Vagina (tissue), 2 donors: ENCODE measurements at regions not wholly inside any gene's neighbourhood (a gene's known extent, or its start where the extent isn't known, plus 50 kb on each side); places are given as distances from the start of the nearest gene placed in this dataset.

Experiments used
- POLR2A ChIP-seq, 2 donors: fragments of 450-650 bp; IDR thresholded peaks; one replicate each; pipeline ENCODE4 v1.6.1; 2017; ENCODE audit warnings: antibody characterized with exemption in 2 of 2, mild to moderate bottlenecking in 2 of 2, moderate library complexity in 2 of 2
- POLR2AphosphoS5 ChIP-seq, 2 donors: sonication (generic); formaldehyde crosslinking; IDR thresholded peaks; one replicate each; pipeline ENCODE4 v1.9.0; 2017; ENCODE audit warnings: antibody characterized with exemption in 2 of 2, mild to moderate bottlenecking in 2 of 2, low read depth in 1 of 2; ENCODE audit not compliant: insufficient read depth in 1 of 2
- TF ChIP-seq, protein P1 (sequence below), 3 experiments: fragments of 450-650 bp in 2 of 3; fragments of 200-600 bp in 1 of 3; sonication (generic) in 1 of 3; IDR thresholded peaks; one replicate each; pipeline ENCODE4 v1.5.1; 2017 to 2019; ENCODE audit warnings: antibody characterized with exemption in 3 of 3, mild to moderate bottlenecking in 2 of 3, moderate library complexity in 2 of 3

DNA sequence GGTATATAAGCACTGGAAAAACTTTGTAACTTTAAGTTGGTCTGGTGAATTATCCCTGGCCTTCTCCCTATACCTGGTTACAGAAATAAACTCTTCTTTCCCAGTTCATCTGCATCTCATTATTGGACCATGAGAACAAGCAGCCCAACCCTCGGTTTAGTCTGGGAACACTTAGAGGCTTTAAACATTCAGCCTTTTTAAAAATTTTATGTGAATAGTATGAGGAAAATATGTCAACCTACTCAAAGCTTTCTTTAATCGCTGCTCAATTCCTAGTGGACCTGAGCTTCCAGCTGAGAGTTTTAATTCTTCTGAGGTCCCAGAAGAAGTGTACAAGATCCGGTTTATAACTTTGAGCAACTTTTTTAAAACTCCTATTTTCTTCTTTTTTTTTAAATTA is 358.6 kb upstream of the NOCT start:
- TF ChIP-seq, protein P1, sequence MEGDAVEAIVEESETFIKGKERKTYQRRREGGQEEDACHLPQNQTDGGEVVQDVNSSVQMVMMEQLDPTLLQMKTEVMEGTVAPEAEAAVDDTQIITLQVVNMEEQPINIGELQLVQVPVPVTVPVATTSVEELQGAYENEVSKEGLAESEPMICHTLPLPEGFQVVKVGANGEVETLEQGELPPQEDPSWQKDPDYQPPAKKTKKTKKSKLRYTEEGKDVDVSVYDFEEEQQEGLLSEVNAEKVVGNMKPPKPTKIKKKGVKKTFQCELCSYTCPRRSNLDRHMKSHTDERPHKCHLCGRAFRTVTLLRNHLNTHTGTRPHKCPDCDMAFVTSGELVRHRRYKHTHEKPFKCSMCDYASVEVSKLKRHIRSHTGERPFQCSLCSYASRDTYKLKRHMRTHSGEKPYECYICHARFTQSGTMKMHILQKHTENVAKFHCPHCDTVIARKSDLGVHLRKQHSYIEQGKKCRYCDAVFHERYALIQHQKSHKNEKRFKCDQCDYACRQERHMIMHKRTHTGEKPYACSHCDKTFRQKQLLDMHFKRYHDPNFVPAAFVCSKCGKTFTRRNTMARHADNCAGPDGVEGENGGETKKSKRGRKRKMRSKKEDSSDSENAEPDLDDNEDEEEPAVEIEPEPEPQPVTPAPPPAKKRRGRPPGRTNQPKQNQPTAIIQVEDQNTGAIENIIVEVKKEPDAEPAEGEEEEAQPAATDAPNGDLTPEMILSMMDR (IDR thresholded peaks at IDR 0.05): no peak
- TF ChIP-seq POLR2AphosphoS5 (IDR thresholded peaks at IDR 0.05; ENCODE audit: insufficient read depth in 1 of 2, low read depth in 1 of 2) (no peak), POLR2A (IDR thresholded peaks at IDR 0.05) (no peak)
